DOHH2 (cell line): ENCODE measurements at regions not wholly inside any gene's neighbourhood (a gene's known extent, or its start where the extent isn't known, plus 50 kb on each side); places are given as distances from the start of the nearest gene placed in this dataset.

Experiments
- EZH2phosphoT487 ChIP-seq: fragments of 200-600 bp; sonication (generic); IDR thresholded peaks from 2 replicates; pipeline ENCODE4 v1.6.1; 2017; ENCODE audit warnings: borderline replicate concordance, mild to moderate bottlenecking, antibody characterized with exemption, low read length, moderate library complexity, mixed read lengths
- TF ChIP-seq, protein P1 (sequence below): fragments of 200-600 bp; sonication (generic); IDR thresholded peaks from one replicate; pipeline ENCODE4 v1.5.1; 2014; ENCODE audit warnings: antibody characterized with exemption, mild to moderate bottlenecking, low read depth, low read length; ENCODE audit not compliant: poor library complexity, severe bottlenecking

DNA sequence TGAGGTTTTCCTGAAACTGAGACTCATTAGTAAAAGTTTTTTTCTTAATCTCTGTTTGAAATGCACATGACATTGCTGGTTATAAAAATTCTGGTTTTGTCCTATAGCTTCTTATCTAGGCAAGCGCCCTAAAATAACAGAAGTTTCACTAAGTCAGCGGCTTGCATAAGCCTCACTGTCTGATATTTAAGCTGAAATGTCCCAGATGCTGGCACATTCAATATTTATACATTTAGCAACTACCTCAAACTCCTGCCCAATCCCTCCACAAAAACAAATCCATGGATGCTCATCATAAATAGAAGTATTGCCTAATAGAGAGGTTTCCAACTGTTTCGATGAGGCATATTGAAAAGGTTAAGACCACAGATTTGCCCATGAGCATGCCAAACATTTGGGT is 83.1 kb upstream of the EGR2 start:
- TF ChIP-seq, protein P1, sequence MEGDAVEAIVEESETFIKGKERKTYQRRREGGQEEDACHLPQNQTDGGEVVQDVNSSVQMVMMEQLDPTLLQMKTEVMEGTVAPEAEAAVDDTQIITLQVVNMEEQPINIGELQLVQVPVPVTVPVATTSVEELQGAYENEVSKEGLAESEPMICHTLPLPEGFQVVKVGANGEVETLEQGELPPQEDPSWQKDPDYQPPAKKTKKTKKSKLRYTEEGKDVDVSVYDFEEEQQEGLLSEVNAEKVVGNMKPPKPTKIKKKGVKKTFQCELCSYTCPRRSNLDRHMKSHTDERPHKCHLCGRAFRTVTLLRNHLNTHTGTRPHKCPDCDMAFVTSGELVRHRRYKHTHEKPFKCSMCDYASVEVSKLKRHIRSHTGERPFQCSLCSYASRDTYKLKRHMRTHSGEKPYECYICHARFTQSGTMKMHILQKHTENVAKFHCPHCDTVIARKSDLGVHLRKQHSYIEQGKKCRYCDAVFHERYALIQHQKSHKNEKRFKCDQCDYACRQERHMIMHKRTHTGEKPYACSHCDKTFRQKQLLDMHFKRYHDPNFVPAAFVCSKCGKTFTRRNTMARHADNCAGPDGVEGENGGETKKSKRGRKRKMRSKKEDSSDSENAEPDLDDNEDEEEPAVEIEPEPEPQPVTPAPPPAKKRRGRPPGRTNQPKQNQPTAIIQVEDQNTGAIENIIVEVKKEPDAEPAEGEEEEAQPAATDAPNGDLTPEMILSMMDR: no peak
- TF ChIP-seq EZH2phosphoT487: no peak
